ENCODE measurements at regions not wholly inside any gene's neighbourhood (a gene's known extent, or its start where the extent isn't known, plus 50 kb on each side); places are given as distances from the start of the nearest gene placed in this dataset.

DNA sequence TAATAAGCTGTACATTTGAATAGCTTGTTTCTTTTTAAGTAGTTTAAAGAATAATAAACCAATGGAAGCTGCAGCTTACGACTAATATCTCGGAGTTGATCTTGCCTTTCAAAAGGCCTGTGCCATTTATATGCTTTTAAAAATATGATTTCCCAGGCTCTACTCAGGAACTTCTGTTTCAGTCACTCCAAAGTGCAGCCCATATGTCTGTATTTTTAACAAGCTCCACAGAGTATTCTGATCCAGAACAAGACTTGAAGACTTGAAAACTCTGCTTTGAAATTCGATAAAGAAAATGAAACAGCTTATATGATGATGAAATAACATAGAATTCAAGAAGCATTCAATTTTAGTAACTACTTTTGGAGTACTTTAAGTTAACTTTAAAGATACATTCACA lies 79.1 kb upstream of the PLPPR4 start:
- no peaks in the 10 kb centered on the region for H3K4me1 ChIP-seq (ENCODE audit: control insufficient read depth, insufficient read depth, low read length, unreplicated experiment)
- peaks cover 4% of the 10 kb centered on the region; the same call in 1 of the 2 replicates for H3K27me3 ChIP-seq (ENCODE audit: insufficient read depth, low read length)
- H2AFZ ChIP-seq (ENCODE audit: low read length, unreplicated experiment) = no peak overlapping the region
- no peak overlapping the region for H3K27ac ChIP-seq (ENCODE audit: low read depth, low read length)
- no peaks in the 10 kb centered on the region for H3K79me2 ChIP-seq (ENCODE audit: control insufficient read depth, insufficient read depth, low read length, unreplicated experiment)
- no peak overlapping the region for H3K4me3 ChIP-seq (ENCODE audit: low read depth, low read length)
- no peaks in the 10 kb centered on the region for H3K36me3 ChIP-seq (ENCODE audit: insufficient read depth, low read length)

DNA sequence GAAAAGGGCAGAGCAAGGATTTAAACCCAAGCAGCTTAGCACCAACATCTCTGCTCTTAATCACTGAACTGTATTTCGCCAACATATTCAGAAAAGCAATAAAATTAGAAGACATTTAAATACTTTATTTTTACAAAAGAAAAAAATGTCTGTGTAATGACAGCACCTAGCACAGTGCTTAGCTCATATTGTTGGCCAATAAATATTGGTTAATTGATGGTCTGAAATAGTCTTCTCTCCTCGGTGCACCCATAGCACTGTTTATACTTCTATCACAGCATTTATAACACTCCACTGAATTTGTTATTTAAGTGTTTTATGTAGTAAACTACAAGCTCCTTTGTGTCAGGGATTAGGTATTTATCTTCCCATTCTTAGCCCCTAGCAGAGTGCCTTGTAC lies 70.9 kb upstream of the PLPPR4 start:
- no peak overlapping the region for H3K4me3 ChIP-seq (ENCODE audit: low read depth, low read length)
- no peaks in the 10 kb centered on the region for H3K4me1 ChIP-seq (ENCODE audit: control insufficient read depth, insufficient read depth, low read length, unreplicated experiment)
- H3K27me3 ChIP-seq (ENCODE audit: insufficient read depth, low read length) = peaks cover 10% of the 10 kb centered on the region; the same call in 1 of the 2 replicates
- H3K27ac ChIP-seq (ENCODE audit: low read depth, low read length) = no peak overlapping the region
- no peak overlapping the region for H2AFZ ChIP-seq (ENCODE audit: low read length, unreplicated experiment)
- no peaks in the 10 kb centered on the region for H3K36me3 ChIP-seq (ENCODE audit: insufficient read depth, low read length)
- H3K79me2 ChIP-seq (ENCODE audit: control insufficient read depth, insufficient read depth, low read length, unreplicated experiment) = no peaks in the 10 kb centered on the region

DNA sequence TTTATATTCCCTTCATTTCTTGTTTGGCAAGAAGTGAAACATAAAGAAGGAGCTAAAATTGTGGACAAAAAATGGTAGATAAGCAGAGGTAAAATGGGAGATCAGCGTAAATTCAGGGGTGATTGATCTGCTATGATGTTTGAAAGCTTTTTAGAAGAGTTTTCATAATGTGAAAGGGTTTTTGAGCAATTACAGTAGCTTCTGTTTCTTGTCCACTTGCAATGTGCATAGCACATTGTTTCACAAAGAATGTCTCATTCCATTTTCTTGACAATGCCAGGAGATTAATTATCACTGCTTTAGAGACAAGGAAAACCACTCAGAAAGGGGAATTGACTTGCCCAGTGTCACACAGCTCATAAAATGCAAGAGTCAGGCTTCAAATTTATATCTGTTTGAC lies 65.9 kb upstream of the PLPPR4 start:
- peaks cover 11% of the 10 kb centered on the region; the same call in 1 of the 2 replicates for H3K27me3 ChIP-seq (ENCODE audit: insufficient read depth, low read length)
- H3K4me3 ChIP-seq (ENCODE audit: low read depth, low read length) = no peak overlapping the region
- no peak overlapping the region for H2AFZ ChIP-seq (ENCODE audit: low read length, unreplicated experiment)
- H3K36me3 ChIP-seq (ENCODE audit: insufficient read depth, low read length) = no peaks in the 10 kb centered on the region
- H3K4me1 ChIP-seq (ENCODE audit: control insufficient read depth, insufficient read depth, low read length, unreplicated experiment) = no peaks in the 10 kb centered on the region
- no peak overlapping the region for H3K27ac ChIP-seq (ENCODE audit: low read depth, low read length)
- no peaks in the 10 kb centered on the region for H3K79me2 ChIP-seq (ENCODE audit: control insufficient read depth, insufficient read depth, low read length, unreplicated experiment)

DNA sequence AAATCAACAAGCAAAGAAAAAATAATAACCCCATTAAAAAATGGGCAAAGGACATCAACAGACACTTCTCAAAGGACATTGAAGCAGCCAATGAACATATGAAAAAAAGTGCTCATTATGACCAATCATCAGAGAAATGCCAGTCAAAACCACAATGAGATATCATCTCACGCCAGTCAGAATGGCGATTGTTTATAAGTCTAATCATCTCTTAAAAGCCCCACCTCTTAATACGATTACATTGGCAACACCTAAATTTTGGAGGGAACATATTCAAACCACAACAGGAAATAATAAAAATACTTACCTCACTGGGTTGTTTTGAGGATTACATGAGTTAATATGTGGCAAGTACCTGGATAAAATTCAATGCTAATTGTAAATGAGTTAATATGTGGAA lies 57.1 kb upstream of the PLPPR4 start:
- Histone ChIP-seq H3K79me2 (ENCODE audit: control insufficient read depth, insufficient read depth, low read length, unreplicated experiment) (no peaks in the 10 kb centered on the region), H3K4me3 (ENCODE audit: low read depth, low read length) (no peak overlapping the region), H3K27me3 (ENCODE audit: insufficient read depth, low read length) (no peaks in the 10 kb centered on the region), H3K27ac (ENCODE audit: low read depth, low read length) (no peak overlapping the region), H3K36me3 (ENCODE audit: insufficient read depth, low read length) (no peaks in the 10 kb centered on the region), H2AFZ (ENCODE audit: low read length, unreplicated experiment) (no peak overlapping the region), H3K4me1 (ENCODE audit: control insufficient read depth, insufficient read depth, low read length, unreplicated experiment) (no peaks in the 10 kb centered on the region)

Measured in ACC112 (cell line).